Loucy (cell line): ENCODE measurements at regions not wholly inside any gene's neighbourhood (a gene's known extent, or its start where the extent isn't known, plus 50 kb on each side); places are given as distances from the start of the nearest gene placed in this dataset.

Experiments
- H2AFZ ChIP-seq: fragments of 200-600 bp; sonication (generic); 2 replicates; pipeline ENCODE4 v1.6.0; 2016; ENCODE audit warnings: antibody characterized with exemption, mild to moderate bottlenecking, low read length, moderate library complexity
- H3F3A ChIP-seq: fragments of 200-600 bp; 2 replicates; pipeline ENCODE4 v1.6.0; 2016; ENCODE audit warnings: antibody characterized with exemption, low read depth, mild to moderate bottlenecking
- H3K27me3 ChIP-seq: fragments of 200-600 bp; sonication (generic); 2 replicates; pipeline ENCODE4 v1.6.1; 2014; ENCODE audit warnings: low read length, mild to moderate bottlenecking; ENCODE audit not compliant: insufficient read depth, poor library complexity, severe bottlenecking
- H3K36me3 ChIP-seq: fragments of 200-600 bp; sonication (generic); 2 replicates; pipeline ENCODE4 v1.6.1; 2016; ENCODE audit warnings: low read length; ENCODE audit not compliant: insufficient read depth
- H3K4me1 ChIP-seq: fragments of 200-600 bp; sonication (generic); 2 replicates; pipeline ENCODE4 v1.5.1; 2014; ENCODE audit warnings: low read length, mild to moderate bottlenecking; ENCODE audit not compliant: insufficient read depth, poor library complexity, severe bottlenecking
- H3K4me2 ChIP-seq: fragments of 200-600 bp; sonication (generic); 2 replicates; pipeline ENCODE4 v1.6.0; 2014; ENCODE audit warnings: antibody characterized with exemption, low read length, low read depth, mild to moderate bottlenecking; ENCODE audit not compliant: poor library complexity, severe bottlenecking
- H3K4me3 ChIP-seq: fragments of 200-600 bp; sonication (generic); 2 replicates; pipeline ENCODE4 v1.5.1; 2014; ENCODE audit warnings: low read length, mild to moderate bottlenecking, mixed read lengths; ENCODE audit not compliant: poor library complexity, severe bottlenecking
- H3K79me2 ChIP-seq: fragments of 200-600 bp; sonication (generic); 2 replicates; pipeline ENCODE4 v1.6.1; 2014; ENCODE audit warnings: low read length; ENCODE audit not compliant: insufficient read depth
- H3K9ac ChIP-seq: fragments of 200-600 bp; sonication (generic); 2 replicates; pipeline ENCODE4 v1.6.0; 2014; ENCODE audit warnings: mild to moderate bottlenecking, low read depth, low read length, moderate library complexity; ENCODE audit not compliant: poor library complexity, severe bottlenecking
- H3K9me2 ChIP-seq: fragments of 200-600 bp; sonication (generic); replicated peaks from 2 replicates; pipeline ENCODE4 v1.6.1; 2016; ENCODE audit warnings: low read depth, low read length, mixed read lengths
- H3K9me3 ChIP-seq: fragments of 200-600 bp; sonication (generic); 2 replicates; pipeline ENCODE4 v1.6.1; 2014; ENCODE audit warnings: mild to moderate bottlenecking, antibody characterized with exemption, low read length, low read depth; ENCODE audit not compliant: insufficient read depth
- H4K20me1 ChIP-seq: fragments of 200-600 bp; sonication (generic); 2 replicates; pipeline ENCODE4 v1.6.0; 2014; ENCODE audit warnings: antibody characterized with exemption, low read length, mild to moderate bottlenecking; ENCODE audit not compliant: insufficient read depth, poor library complexity, severe bottlenecking
- CTCF ChIP-seq: fragments of 200-600 bp; sonication (generic); conservative IDR thresholded peaks from 2 replicates; pipeline ENCODE4 v1.5.1; 2014; ENCODE audit warnings: mild to moderate bottlenecking, antibody characterized with exemption, low read length
- EZH2phosphoT487 ChIP-seq: fragments of 200-600 bp; IDR thresholded peaks from 2 replicates; pipeline ENCODE4 v1.6.1; 2018; ENCODE audit warnings: antibody characterized with exemption, mild to moderate bottlenecking, moderate library complexity, borderline replicate concordance

GRCh38 chr5:41670854-41671479, 160.6 kb upstream of the PLCXD3 start:
- Histone ChIP-seq H3K79me2 (no peaks in the 10 kb centered on the region), H3K9me2 (no peaks in the 10 kb centered on the region), H4K20me1 (no peaks in the 10 kb centered on the region), H3K9me3 (no peaks in the 10 kb centered on the region), H3K27me3 (no peaks in the 10 kb centered on the region), H3K36me3 (no peaks in the 10 kb centered on the region), H3K4me2 (no peak overlapping the region), H3K4me3 (no peak overlapping the region), H3F3A (no peaks in the 10 kb centered on the region), H2AFZ (no peak overlapping the region), H3K9ac (no peak overlapping the region), H3K4me1 (no peaks in the 10 kb centered on the region)
- TF ChIP-seq EZH2phosphoT487 (no peak), CTCF (no peak)

DNA sequence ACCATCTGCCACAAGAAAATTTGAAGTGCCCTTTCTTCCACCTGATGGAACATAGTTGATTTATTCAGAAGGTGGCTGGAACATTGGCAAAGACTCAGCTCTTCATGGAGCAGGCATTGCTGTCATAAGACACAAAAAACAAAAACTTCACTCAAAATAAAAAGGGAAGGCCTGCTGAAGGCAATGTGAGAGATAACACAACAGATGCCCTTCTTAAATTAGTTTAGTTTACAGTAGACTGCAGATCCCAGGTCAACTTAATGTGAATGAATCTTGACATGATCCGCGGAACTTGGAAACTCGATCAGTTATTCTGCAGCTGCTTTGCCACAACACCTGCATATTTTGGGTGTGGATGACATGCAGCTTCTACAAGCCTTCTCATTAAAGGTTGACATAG, 159.8 kb upstream of the PLCXD3 start:
- Histone ChIP-seq H3K27me3 (no peaks in the 10 kb centered on the region), H3F3A (no peaks in the 10 kb centered on the region), H3K36me3 (no peaks in the 10 kb centered on the region), H3K4me1 (no peaks in the 10 kb centered on the region), H3K4me3 (no peak overlapping the region), H3K4me2 (no peak overlapping the region), H2AFZ (no peak overlapping the region), H3K9ac (no peak overlapping the region), H3K9me2 (no peaks in the 10 kb centered on the region), H3K79me2 (no peaks in the 10 kb centered on the region), H3K9me3 (no peaks in the 10 kb centered on the region), H4K20me1 (no peaks in the 10 kb centered on the region)
- TF ChIP-seq EZH2phosphoT487: no peak

DNA sequence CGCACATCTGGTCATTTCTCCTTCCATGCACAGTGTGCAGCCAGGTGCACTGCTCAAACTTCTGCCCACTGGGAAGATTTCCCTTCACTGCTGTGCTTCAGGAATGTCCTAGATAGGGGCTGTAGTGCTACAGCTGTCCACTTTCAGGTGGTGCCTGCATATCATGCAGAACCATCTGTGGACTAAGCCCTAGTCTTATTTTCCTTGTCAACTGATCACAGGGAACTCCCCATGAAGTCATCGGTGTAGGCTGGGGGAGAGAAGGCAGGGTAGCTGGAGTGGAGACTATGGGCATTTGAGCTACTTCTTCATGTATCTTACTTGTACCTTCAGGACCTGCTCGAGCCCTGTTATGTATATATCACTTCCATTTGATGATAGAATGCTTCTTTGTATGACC, 150.9 kb upstream of the PLCXD3 start:
- no peaks in the 10 kb centered on the region for H3K9me2 ChIP-seq

More for the DNA sequence above, 150.9 kb upstream of the PLCXD3 start:
- H3F3A ChIP-seq: no peaks in the 10 kb centered on the region
- H2AFZ ChIP-seq: no peak overlapping the region
- H3K4me1 ChIP-seq: no peaks in the 10 kb centered on the region
- H3K9ac ChIP-seq: no peak overlapping the region
- TF ChIP-seq CTCF (no peak), EZH2phosphoT487 (no peak)
- no peaks in the 10 kb centered on the region for H3K9me3 ChIP-seq
- H4K20me1 ChIP-seq: no peaks in the 10 kb centered on the region
- H3K27me3 ChIP-seq: no peaks in the 10 kb centered on the region
- no peaks in the 10 kb centered on the region for H3K36me3 ChIP-seq
- no peak overlapping the region for H3K4me2 ChIP-seq
- H3K4me3 ChIP-seq: no peak overlapping the region
- no peaks in the 10 kb centered on the region for H3K79me2 ChIP-seq
